H9 (cell line): ENCODE measurements at regions not wholly inside any gene's neighbourhood (a gene's known extent, or its start where the extent isn't known, plus 50 kb on each side); places are given as distances from the start of the nearest gene placed in this dataset.

Experiments
- DNase-seq: peaks from one replicate; pipeline ENCODE4 v3.0.0-alpha.2; 2017
- H2AFZ ChIP-seq: one replicate; pipeline ENCODE4 v1.6.1; 2013; ENCODE audit warnings: mild to moderate bottlenecking, low read length, control low read depth, moderate library complexity
- H2AK5ac ChIP-seq: 2 replicates; pipeline ENCODE4 v1.6.1; 2013; ENCODE audit warnings: low read length, control low read depth, mixed read lengths; ENCODE audit not compliant: insufficient read length
- H2BK120ac ChIP-seq: one replicate; pipeline ENCODE4 v1.6.1; 2013; ENCODE audit warnings: low read depth, mild to moderate bottlenecking, low read length, control low read depth, inconsistent platforms; ENCODE audit not compliant: poor library complexity, severe bottlenecking
- H2BK12ac ChIP-seq: 2 replicates; pipeline ENCODE4 v1.6.1; 2013; ENCODE audit warnings: low read length, control low read depth, mixed read lengths, low read depth; ENCODE audit not compliant: insufficient read length
- H2BK15ac ChIP-seq: 2 replicates; pipeline ENCODE4 v1.6.1; 2013; ENCODE audit warnings: low read depth, low read length, control low read depth
- H2BK20ac ChIP-seq: one replicate; pipeline ENCODE4 v1.6.1; 2013; ENCODE audit warnings: low read depth, mild to moderate bottlenecking, low read length, control low read depth, inconsistent platforms; ENCODE audit not compliant: poor library complexity, severe bottlenecking
- H2BK5ac ChIP-seq: 2 replicates; pipeline ENCODE4 v1.6.1; 2013; ENCODE audit warnings: low read length, control low read depth, mixed read lengths; ENCODE audit not compliant: insufficient read length
- H3K14ac ChIP-seq: 2 replicates; pipeline ENCODE4 v1.6.1; 2013; ENCODE audit warnings: low read length, control low read depth; ENCODE audit not compliant: insufficient read depth
- H3K18ac ChIP-seq: 2 replicates; pipeline ENCODE4 v1.6.1; 2013; ENCODE audit warnings: low read depth, mild to moderate bottlenecking, mixed read lengths, low read length, control low read depth; ENCODE audit not compliant: insufficient read length
- H3K23ac ChIP-seq: 2 replicates; pipeline ENCODE4 v1.6.1; 2013; ENCODE audit warnings: low read length, control low read depth, mixed read lengths, low read depth; ENCODE audit not compliant: insufficient read length
- H3K23me2 ChIP-seq: 2 replicates; pipeline ENCODE4 v1.6.1; 2013; ENCODE audit warnings: low read depth, mild to moderate bottlenecking, mixed read lengths, low read length, control low read depth; ENCODE audit not compliant: insufficient read length, poor library complexity, severe bottlenecking
- H3K27ac ChIP-seq: 2 replicates; pipeline ENCODE4 v1.5.1; 2013; ENCODE audit warnings: low read length, control low read depth, mixed read lengths, low read depth; ENCODE audit not compliant: insufficient read length
- H3K27me3 ChIP-seq: 2 replicates; pipeline ENCODE4 v1.6.1; 2013; ENCODE audit warnings: low read length, control low read depth, inconsistent platforms; ENCODE audit not compliant: insufficient read depth
- H3K4ac ChIP-seq: 2 replicates; pipeline ENCODE4 v1.6.1; 2013; ENCODE audit warnings: low read depth, mild to moderate bottlenecking, control low read depth, inconsistent platforms, low read length, moderate library complexity
- H3K4me1 ChIP-seq: 2 replicates; pipeline ENCODE4 v1.6.1; 2013; ENCODE audit warnings: low read length, control low read depth, inconsistent platforms; ENCODE audit not compliant: insufficient read depth
- H3K4me2 ChIP-seq: 2 replicates; pipeline ENCODE4 v1.6.1; 2013; ENCODE audit warnings: low read length, control low read depth, mixed read lengths; ENCODE audit not compliant: insufficient read length, insufficient read depth
- H3K56ac ChIP-seq: 2 replicates; pipeline ENCODE4 v1.6.1; 2013; ENCODE audit warnings: low read depth, mild to moderate bottlenecking, mixed read lengths, low read length, control low read depth; ENCODE audit not compliant: insufficient read length
- H3K79me1 ChIP-seq: 2 replicates; pipeline ENCODE4 v1.6.1; 2013; ENCODE audit warnings: low read depth, mild to moderate bottlenecking, moderate library complexity, low read length, control low read depth, inconsistent platforms; ENCODE audit not compliant: insufficient read depth, poor library complexity, severe bottlenecking
- H3K79me2 ChIP-seq: 2 replicates; pipeline ENCODE4 v1.6.1; 2013; ENCODE audit warnings: low read length, control low read depth, inconsistent platforms; ENCODE audit not compliant: insufficient read depth
- H3K9ac ChIP-seq: 2 replicates; pipeline ENCODE4 v1.6.1; 2013; ENCODE audit warnings: low read length, control low read depth, mixed read lengths; ENCODE audit not compliant: insufficient read length; ENCODE audit errors: extremely low read depth
- H3K9me3 ChIP-seq: one replicate; pipeline ENCODE4 v1.6.1; 2013; ENCODE audit warnings: low read depth, low read length, inconsistent platforms; ENCODE audit not compliant: control insufficient read depth
- H3T11ph ChIP-seq: one replicate; pipeline ENCODE4 v1.6.1; 2013; ENCODE audit warnings: mild to moderate bottlenecking, low read length, control low read depth, inconsistent platforms
- H4K20me1 ChIP-seq: one replicate; pipeline ENCODE4 v1.6.1; 2013; ENCODE audit not compliant: control insufficient read depth, insufficient read length, insufficient read depth
- H4K5ac ChIP-seq: 2 replicates; pipeline ENCODE4 v1.6.1; 2013; ENCODE audit warnings: low read depth, mild to moderate bottlenecking, mixed read lengths, low read length, control low read depth; ENCODE audit not compliant: insufficient read length
- H4K8ac ChIP-seq: replicated peaks from 2 replicates; pipeline ENCODE4 v1.6.1; 2013; ENCODE audit warnings: low read length, control low read depth, mixed read lengths, low read depth; ENCODE audit not compliant: insufficient read length
- H4K91ac ChIP-seq: 2 replicates; pipeline ENCODE4 v1.6.1; 2013; ENCODE audit warnings: low read depth, mild to moderate bottlenecking, moderate library complexity, mixed read lengths, low read length, control low read depth; ENCODE audit not compliant: insufficient read length
- H3K27ac Mint-ChIP-seq, 3 experiments: 2 replicates in 2 of 3; 3 replicates in 1 of 3; pipeline ENCODE4 v1.8.0; 2020 to 2021; ENCODE audit warnings: mixed read lengths in 3 of 3, mild to moderate bottlenecking in 1 of 3, moderate library complexity in 1 of 3
- H3K27me3 Mint-ChIP-seq: 2 replicates; pipeline ENCODE4 v1.8.0; 2021; ENCODE audit warnings: low read depth, mild to moderate bottlenecking, moderate library complexity, mixed read lengths
- H3K36me3 Mint-ChIP-seq, 3 experiments: 2 replicates in 2 of 3; 3 replicates in 1 of 3; pipeline ENCODE4 v1.8.0; 2020 to 2021; ENCODE audit warnings: low read depth in 3 of 3, mixed read lengths in 3 of 3; ENCODE audit not compliant: insufficient read depth in 1 of 3
- H3K4me1 Mint-ChIP-seq, 2 experiments: 2 replicates each; pipeline ENCODE4 v1.8.0; 2020; ENCODE audit warnings: mixed read lengths in 2 of 2
- H3K4me3 Mint-ChIP-seq, 2 experiments: 2 replicates in 1 of 2; 3 replicates in 1 of 2; pipeline ENCODE4 v1.8.0; 2020 to 2021; ENCODE audit warnings: mild to moderate bottlenecking in 2 of 2, mixed read lengths in 2 of 2, moderate library complexity in 1 of 2
- H3K9me3 Mint-ChIP-seq, 2 experiments: 2 replicates in 1 of 2; 3 replicates in 1 of 2; pipeline ENCODE4 v1.8.0; 2020; ENCODE audit warnings: mild to moderate bottlenecking in 2 of 2, mixed read lengths in 2 of 2, moderate library complexity in 1 of 2
- CTCF ChIP-seq: fragments of 200-600 bp; sonication (generic); conservative IDR thresholded peaks from 3 replicates; pipeline ENCODE4 v1.8.0; 2021; ENCODE audit warnings: antibody characterized with exemption, mild to moderate bottlenecking
- WGBS: extraction: QIAGEN DNeasy Blood & Tissue Kit; methylation state at CpG from one replicate; pipeline ENCODE4 v1.1.7; 2013; ENCODE audit warnings: missing lambda C conversion rate, low lambda C conversion rate, mixed read lengths; ENCODE audit not compliant: insufficient read length; ENCODE audit errors: extremely low coverage; 5-methylcytosine and 5-hydroxymethylcytosine counted together

DNA sequence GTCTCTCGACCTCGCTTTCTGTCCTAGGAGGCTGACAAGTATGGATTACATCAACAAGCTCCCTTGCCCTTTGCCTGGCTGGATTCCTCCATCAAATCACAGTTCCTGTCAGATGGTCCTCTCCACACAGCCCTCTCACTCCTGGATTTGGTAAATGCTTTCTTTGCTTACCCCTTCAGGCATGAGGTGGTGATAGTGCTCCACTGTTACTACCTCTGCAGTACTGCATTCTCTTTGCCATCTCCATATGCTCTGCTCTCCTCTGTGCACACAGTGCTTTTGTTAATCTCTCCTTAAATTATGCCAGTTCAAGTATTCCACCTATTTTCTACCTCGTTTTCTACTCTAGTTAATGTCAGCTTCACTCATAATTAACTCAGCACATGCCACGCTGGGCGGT is 279.2 kb downstream of the DMAC1 start:
- Histone ChIP-seq H2BK12ac (no peak overlapping the region), H2BK15ac (no peak overlapping the region), H4K20me1 (no peaks in the 10 kb centered on the region), H3T11ph (no peak overlapping the region), H3K9ac (no peak overlapping the region), H4K5ac (no peak overlapping the region), H4K91ac (no peak overlapping the region), H2AFZ (no peak overlapping the region), H2AK5ac (no peak overlapping the region), H3K56ac (no peak overlapping the region), H2BK120ac (no peak overlapping the region), H3K9me3 (no peaks in the 10 kb centered on the region), H3K23ac (no peak overlapping the region), H3K27ac (no peak overlapping the region), H3K4me1 (no peaks in the 10 kb centered on the region), H3K79me2 (no peaks in the 10 kb centered on the region), H3K4ac (no peak overlapping the region), H3K23me2 (no peaks in the 10 kb centered on the region), H3K18ac (no peak overlapping the region), H2BK5ac (no peak overlapping the region), H3K14ac (no peak overlapping the region), H4K8ac (no peak overlapping the region), H2BK20ac (no peak overlapping the region), H3K4me2 (no peak overlapping the region), H3K79me1 (no peaks in the 10 kb centered on the region), H3K27me3 (no peaks in the 10 kb centered on the region)
- no CpG with 5 or more reads among the region's 5 CpGs for WGBS
- Mint-ChIP-seq H3K4me3 (no peak overlapping the region), H3K9me3 (no peaks in the 10 kb centered on the region), H3K27me3 (no peaks in the 10 kb centered on the region; the same call in 1 of the 2 replicates), H3K36me3 (no peaks in the 10 kb centered on the region), H3K4me1 (no peaks in the 10 kb centered on the region; a peak in 1 of 4 replicates), H3K27ac (no peak overlapping the region; a peak in 1 of 7 replicates)
- no peak for TF ChIP-seq CTCF
- DNase-seq, result no peak
